HL-60 (cell line): ENCODE measurements at regions not wholly inside any gene's neighbourhood (a gene's known extent, or its start where the extent isn't known, plus 50 kb on each side); places are given as distances from the start of the nearest gene placed in this dataset.

ENCODE experiments used
- DNase-seq, 2 experiments: peaks; one replicate each; pipeline ENCODE4 v3.0.0-alpha.2; 2010 to 2020; ENCODE audit warnings: low read depth in 1 of 2, low spot score in 1 of 2
- H3K27ac ChIP-seq: fragments of 250-450 bp; sonication (Bioruptor Pico); replicated peaks from 2 replicates; pipeline ENCODE4 v1.5.1; 2020; ENCODE audit warnings: mild to moderate bottlenecking, moderate library complexity
- H3K27me3 ChIP-seq: fragments of 250-450 bp; sonication (Bioruptor Pico); 2 replicates; pipeline ENCODE4 v1.5.1; 2021; ENCODE audit warnings: mild to moderate bottlenecking, moderate library complexity; ENCODE audit not compliant: insufficient read depth, poor library complexity, severe bottlenecking
- H3K4me3 ChIP-seq: replicated peaks from 2 replicates; pipeline ENCODE4 v1.5.1; 2011; ENCODE audit warnings: mild to moderate bottlenecking, control low read depth, low read length; ENCODE audit not compliant: insufficient read depth
- CTCF ChIP-seq: IDR thresholded peaks from one replicate; pipeline ENCODE4 v1.5.1; 2011; ENCODE audit warnings: low read length, control low read depth, inconsistent platforms; ENCODE audit not compliant: insufficient read depth
- GABPA ChIP-seq: IDR thresholded peaks from 2 replicates; pipeline ENCODE4 v1.6.1; 2012; ENCODE audit warnings: low read depth
- POLR2AphosphoS5 ChIP-seq: IDR thresholded peaks from 2 replicates; pipeline ENCODE4 v1.6.1; 2012; ENCODE audit warnings: low read depth
- SPI1 ChIP-seq: IDR thresholded peaks from 2 replicates; pipeline ENCODE4 v1.6.1; 2012; ENCODE audit warnings: low read depth, mild to moderate bottlenecking, borderline replicate concordance
- TF ChIP-seq, protein P1 (sequence below): IDR thresholded peaks from 2 replicates; pipeline ENCODE4 v1.6.1; 2012; ENCODE audit warnings: low read depth; ENCODE audit not compliant: insufficient replicate concordance

DNA sequence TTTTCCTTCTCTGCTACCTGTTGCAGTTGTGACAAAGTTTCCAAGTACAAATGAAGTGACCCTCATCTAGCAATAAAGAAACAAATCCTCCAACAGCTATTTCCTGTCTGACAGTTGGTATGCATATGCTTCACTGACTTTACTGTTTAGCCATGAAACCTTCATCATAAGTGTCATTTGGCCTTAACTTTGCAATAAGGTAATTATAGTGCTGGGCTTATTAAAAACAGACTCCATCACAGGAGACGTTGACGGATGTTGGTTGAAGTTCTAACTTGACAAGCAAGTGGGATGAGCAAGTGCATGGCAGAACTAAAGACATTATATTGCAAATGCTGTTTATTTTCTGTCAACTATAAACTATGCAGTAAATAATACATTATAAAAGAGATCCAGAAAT is 425.2 kb downstream of the RPS29 start:
- TF ChIP-seq, protein P1, sequence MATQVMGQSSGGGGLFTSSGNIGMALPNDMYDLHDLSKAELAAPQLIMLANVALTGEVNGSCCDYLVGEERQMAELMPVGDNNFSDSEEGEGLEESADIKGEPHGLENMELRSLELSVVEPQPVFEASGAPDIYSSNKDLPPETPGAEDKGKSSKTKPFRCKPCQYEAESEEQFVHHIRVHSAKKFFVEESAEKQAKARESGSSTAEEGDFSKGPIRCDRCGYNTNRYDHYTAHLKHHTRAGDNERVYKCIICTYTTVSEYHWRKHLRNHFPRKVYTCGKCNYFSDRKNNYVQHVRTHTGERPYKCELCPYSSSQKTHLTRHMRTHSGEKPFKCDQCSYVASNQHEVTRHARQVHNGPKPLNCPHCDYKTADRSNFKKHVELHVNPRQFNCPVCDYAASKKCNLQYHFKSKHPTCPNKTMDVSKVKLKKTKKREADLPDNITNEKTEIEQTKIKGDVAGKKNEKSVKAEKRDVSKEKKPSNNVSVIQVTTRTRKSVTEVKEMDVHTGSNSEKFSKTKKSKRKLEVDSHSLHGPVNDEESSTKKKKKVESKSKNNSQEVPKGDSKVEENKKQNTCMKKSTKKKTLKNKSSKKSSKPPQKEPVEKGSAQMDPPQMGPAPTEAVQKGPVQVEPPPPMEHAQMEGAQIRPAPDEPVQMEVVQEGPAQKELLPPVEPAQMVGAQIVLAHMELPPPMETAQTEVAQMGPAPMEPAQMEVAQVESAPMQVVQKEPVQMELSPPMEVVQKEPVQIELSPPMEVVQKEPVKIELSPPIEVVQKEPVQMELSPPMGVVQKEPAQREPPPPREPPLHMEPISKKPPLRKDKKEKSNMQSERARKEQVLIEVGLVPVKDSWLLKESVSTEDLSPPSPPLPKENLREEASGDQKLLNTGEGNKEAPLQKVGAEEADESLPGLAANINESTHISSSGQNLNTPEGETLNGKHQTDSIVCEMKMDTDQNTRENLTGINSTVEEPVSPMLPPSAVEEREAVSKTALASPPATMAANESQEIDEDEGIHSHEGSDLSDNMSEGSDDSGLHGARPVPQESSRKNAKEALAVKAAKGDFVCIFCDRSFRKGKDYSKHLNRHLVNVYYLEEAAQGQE: no peak
- TF ChIP-seq GABPA: no peak
- TF ChIP-seq POLR2AphosphoS5: no peak
- no peak for TF ChIP-seq SPI1
- no peak for TF ChIP-seq CTCF

GRCh38 chr14:49159081-49159480 is 427.1 kb downstream of the RPS29 start:
- Histone ChIP-seq H3K27ac (no peak overlapping the region), H3K27me3 (no peaks in the 10 kb centered on the region), H3K4me3 (no peak overlapping the region)
- no peak for DNase-seq
- TF ChIP-seq CTCF: no peak
- TF ChIP-seq GABPA: no peak
- TF ChIP-seq SPI1: no peak
- TF ChIP-seq, protein P1: no peak
- TF ChIP-seq POLR2AphosphoS5: no peak

More for the DNA sequence above, 425.2 kb downstream of the RPS29 start:
- Histone ChIP-seq H3K27ac (no peak overlapping the region), H3K27me3 (no peaks in the 10 kb centered on the region), H3K4me3 (no peak overlapping the region)
- DNase-seq: no peak

- H3K27ac ChIP-seq: no peak overlapping the region
- no peak for DNase-seq
- no peaks in the 10 kb centered on the region for H3K27me3 ChIP-seq
- no peak overlapping the region for H3K4me3 ChIP-seq
- TF ChIP-seq, protein P1: no peak
- TF ChIP-seq CTCF (no peak), SPI1 (no peak), POLR2AphosphoS5 (no peak)
Observed at GRCh38 chr14:49139593-49139992, 446.6 kb downstream of the RPS29 start.
